Liver (tissue), 7 donors: ENCODE measurements at regions not wholly inside any gene's neighbourhood (a gene's known extent, or its start where the extent isn't known, plus 50 kb on each side); places are given as distances from the start of the nearest gene placed in this dataset.
"Not testable (repeated sequence)": the region's sequence is repeated elsewhere in the genome, so short reads cannot be mapped to it uniquely, and the experiment has no call there.

ENCODE experiments used
- DNase-seq: peaks from one replicate; pipeline ENCODE4 v3.0.0-alpha.2; 2017; ENCODE audit warnings: low spot score
- H3K27ac ChIP-seq, 2 donors: one replicate each; pipeline ENCODE4 v1.7.0; 2013; ENCODE audit warnings: inconsistent platforms in 2 of 2, low read length in 2 of 2, control low read depth in 1 of 2, low read depth in 1 of 2, mild to moderate bottlenecking in 1 of 2
- H3K27me3 ChIP-seq, 4 donors: one replicate each; pipeline versions ENCODE4 v1.6.1 to v1.7.0; 2013; ENCODE audit warnings: low read length in 3 of 4, inconsistent platforms in 1 of 4, mild to moderate bottlenecking in 1 of 4, moderate library complexity in 1 of 4; ENCODE audit not compliant: control insufficient read depth in 4 of 4, insufficient read depth in 4 of 4
- H3K36me3 ChIP-seq, 4 donors: one replicate each; pipeline versions ENCODE4 v1.6.1 to v1.7.0; 2013; ENCODE audit warnings: low read length in 3 of 4, mild to moderate bottlenecking in 3 of 4, low read depth in 1 of 4, moderate library complexity in 1 of 4; ENCODE audit not compliant: control insufficient read depth in 4 of 4, insufficient read depth in 3 of 4
- H3K4me1 ChIP-seq, 4 donors: one replicate each; pipeline versions ENCODE4 v1.6.1 to v1.7.0; 2013; ENCODE audit warnings: low read length in 3 of 4, mild to moderate bottlenecking in 3 of 4, moderate library complexity in 1 of 4; ENCODE audit not compliant: control insufficient read depth in 4 of 4, insufficient read depth in 4 of 4
- H3K4me3 ChIP-seq, 3 donors: one replicate each; pipeline versions ENCODE4 v1.6.1 to v1.7.0; 2013; ENCODE audit warnings: low read length in 3 of 3, control low read depth in 1 of 3, low read depth in 1 of 3, mild to moderate bottlenecking in 1 of 3
- H3K9ac ChIP-seq, 2 donors: one replicate each; pipeline ENCODE4 v1.7.0; 2013; ENCODE audit warnings: low read length in 2 of 2, mild to moderate bottlenecking in 2 of 2, moderate library complexity in 2 of 2, control low read depth in 1 of 2, low read depth in 1 of 2
- H3K9me3 ChIP-seq, 4 donors: one replicate each; pipeline versions ENCODE4 v1.6.1 to v1.7.0; 2013; ENCODE audit warnings: low read length in 3 of 4; ENCODE audit not compliant: control insufficient read depth in 4 of 4
- EGR1 ChIP-seq, 2 donors: IDR thresholded peaks; 2 replicates each; pipeline ENCODE4 v1.6.1; 2016 to 2018; ENCODE audit warnings: antibody characterized with exemption in 2 of 2, low read depth in 2 of 2
- FOXA1 ChIP-seq: IDR thresholded peaks from 2 replicates; pipeline ENCODE4 v1.6.1; 2016; ENCODE audit warnings: antibody characterized with exemption
- FOXA2 ChIP-seq: IDR thresholded peaks from 2 replicates; pipeline ENCODE4 v1.6.1; 2016; ENCODE audit warnings: antibody characterized with exemption
- GABPA ChIP-seq, 2 donors: IDR thresholded peaks in 1 of 2; conservative IDR thresholded peaks in 1 of 2; 2 replicates each; pipeline ENCODE4 v1.6.1; 2016; ENCODE audit warnings: antibody characterized with exemption in 2 of 2, mild to moderate bottlenecking in 1 of 2, moderate library complexity in 1 of 2
- HNF4G ChIP-seq: IDR thresholded peaks from 2 replicates; pipeline ENCODE4 v1.6.1; 2016; ENCODE audit warnings: antibody characterized with exemption
- JUND ChIP-seq, 2 donors: IDR thresholded peaks; 2 replicates each; pipeline ENCODE4 v1.6.1; 2016; ENCODE audit warnings: antibody characterized with exemption in 2 of 2
- NR2F2 ChIP-seq: IDR thresholded peaks from 2 replicates; pipeline ENCODE4 v1.6.1; 2016; ENCODE audit warnings: antibody characterized with exemption
- RXRA ChIP-seq, 2 donors: IDR thresholded peaks; 2 replicates each; pipeline ENCODE4 v1.6.1; 2017 to 2018; ENCODE audit warnings: antibody characterized with exemption in 2 of 2, mild to moderate bottlenecking in 1 of 2
- SP1 ChIP-seq: IDR thresholded peaks from 2 replicates; pipeline ENCODE4 v1.6.1; 2018; ENCODE audit warnings: antibody characterized with exemption, mild to moderate bottlenecking
- TAF1 ChIP-seq: conservative IDR thresholded peaks from 2 replicates; pipeline ENCODE4 v1.6.1; 2016; ENCODE audit warnings: antibody characterized with exemption, mild to moderate bottlenecking
- YY1 ChIP-seq: IDR thresholded peaks from 2 replicates; pipeline ENCODE4 v1.6.1; 2016; ENCODE audit warnings: antibody characterized with exemption, mild to moderate bottlenecking
- WGBS: extraction: QIAGEN DNeasy Blood & Tissue Kit; methylation state at CpG from one replicate; pipeline ENCODE4 v1.1.7; 2013; 5-methylcytosine and 5-hydroxymethylcytosine counted together
- TF ChIP-seq, protein P1 (sequence below): IDR thresholded peaks from 2 replicates; pipeline ENCODE4 v1.6.1; 2016; ENCODE audit warnings: antibody characterized with exemption, mild to moderate bottlenecking
- TF ChIP-seq, protein P2 (sequence below): IDR thresholded peaks from 2 replicates; pipeline ENCODE4 v1.6.1; 2016; ENCODE audit warnings: antibody characterized with exemption
- donor health status: healthy.
- donor health status: healthy.
- donor health status: healthy.
- donor health status: healthy.

DNA sequence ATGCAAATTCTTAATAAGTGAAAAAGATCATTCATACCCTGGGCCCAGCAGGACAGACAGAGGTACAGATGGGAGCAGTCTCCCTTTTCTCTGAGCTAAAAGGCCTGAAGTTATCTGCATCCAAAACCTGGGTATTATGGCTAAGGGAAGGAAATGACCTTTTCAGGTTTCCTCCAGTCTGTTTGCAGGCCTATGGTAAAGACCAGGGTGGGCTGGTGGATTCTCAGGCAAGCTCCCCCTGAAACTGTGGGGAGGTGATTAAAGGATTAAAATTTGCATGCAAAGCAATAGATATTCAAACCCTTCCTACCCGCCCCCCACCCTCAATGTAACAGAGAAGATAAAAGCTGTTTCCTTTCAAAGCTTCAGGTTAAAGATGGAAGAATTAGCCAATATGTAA, 471.8 kb upstream of the RUNX1 start (continued):
- TF ChIP-seq, protein P1, sequence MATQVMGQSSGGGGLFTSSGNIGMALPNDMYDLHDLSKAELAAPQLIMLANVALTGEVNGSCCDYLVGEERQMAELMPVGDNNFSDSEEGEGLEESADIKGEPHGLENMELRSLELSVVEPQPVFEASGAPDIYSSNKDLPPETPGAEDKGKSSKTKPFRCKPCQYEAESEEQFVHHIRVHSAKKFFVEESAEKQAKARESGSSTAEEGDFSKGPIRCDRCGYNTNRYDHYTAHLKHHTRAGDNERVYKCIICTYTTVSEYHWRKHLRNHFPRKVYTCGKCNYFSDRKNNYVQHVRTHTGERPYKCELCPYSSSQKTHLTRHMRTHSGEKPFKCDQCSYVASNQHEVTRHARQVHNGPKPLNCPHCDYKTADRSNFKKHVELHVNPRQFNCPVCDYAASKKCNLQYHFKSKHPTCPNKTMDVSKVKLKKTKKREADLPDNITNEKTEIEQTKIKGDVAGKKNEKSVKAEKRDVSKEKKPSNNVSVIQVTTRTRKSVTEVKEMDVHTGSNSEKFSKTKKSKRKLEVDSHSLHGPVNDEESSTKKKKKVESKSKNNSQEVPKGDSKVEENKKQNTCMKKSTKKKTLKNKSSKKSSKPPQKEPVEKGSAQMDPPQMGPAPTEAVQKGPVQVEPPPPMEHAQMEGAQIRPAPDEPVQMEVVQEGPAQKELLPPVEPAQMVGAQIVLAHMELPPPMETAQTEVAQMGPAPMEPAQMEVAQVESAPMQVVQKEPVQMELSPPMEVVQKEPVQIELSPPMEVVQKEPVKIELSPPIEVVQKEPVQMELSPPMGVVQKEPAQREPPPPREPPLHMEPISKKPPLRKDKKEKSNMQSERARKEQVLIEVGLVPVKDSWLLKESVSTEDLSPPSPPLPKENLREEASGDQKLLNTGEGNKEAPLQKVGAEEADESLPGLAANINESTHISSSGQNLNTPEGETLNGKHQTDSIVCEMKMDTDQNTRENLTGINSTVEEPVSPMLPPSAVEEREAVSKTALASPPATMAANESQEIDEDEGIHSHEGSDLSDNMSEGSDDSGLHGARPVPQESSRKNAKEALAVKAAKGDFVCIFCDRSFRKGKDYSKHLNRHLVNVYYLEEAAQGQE: no peak
- no peak for TF ChIP-seq RXRA (IDR thresholded peaks at IDR 0.05)
- TF ChIP-seq GABPA (IDR thresholded peaks at IDR 0.05 in 1 of 2, conservative IDR thresholded peaks at IDR 0.05 in 1 of 2): no peak

DNA sequence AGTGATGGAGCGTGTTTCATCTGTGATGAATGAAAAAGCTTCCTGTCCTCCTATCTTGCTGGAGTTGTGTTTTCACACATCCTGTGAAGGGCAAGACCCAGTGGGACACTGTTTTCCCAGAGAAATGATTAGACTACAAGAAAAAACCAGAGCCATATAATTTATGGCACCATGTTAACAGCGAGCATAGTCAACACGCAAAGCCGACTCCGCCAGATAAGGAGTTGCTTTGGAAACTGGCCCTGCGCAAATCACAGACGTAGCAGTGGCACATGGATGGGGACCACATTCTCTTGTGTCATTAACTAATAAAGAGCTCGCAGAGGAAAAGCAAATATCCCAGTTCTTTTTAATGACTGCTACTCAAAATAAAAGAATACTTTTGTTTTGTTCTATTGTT, 471.2 kb upstream of the RUNX1 start:
- no peaks in the 10 kb centered on the region for H3K4me1 ChIP-seq
- DNase-seq: no peak
- H3K9me3 ChIP-seq: no peaks in the 10 kb centered on the region
- H3K27me3 ChIP-seq: no peaks in the 10 kb centered on the region
- H3K27ac ChIP-seq: no peak overlapping the region
- H3K4me3 ChIP-seq: no peak overlapping the region
- TF ChIP-seq FOXA1 (no peak), JUND (IDR thresholded peaks at IDR 0.05) (no peak), YY1 (no peak), TAF1 (no peak), SP1 (no peak), NR2F2 (no peak), EGR1 (IDR thresholded peaks at IDR 0.05; ENCODE audit: low read depth in 2 of 2) (no peak), FOXA2 (no peak), HNF4G (no peak)
- 63% methylated on average over 8 of the region's 8 CpGs for WGBS
- H3K9ac ChIP-seq: no peak overlapping the region
- H3K36me3 ChIP-seq: no peaks in the 10 kb centered on the region

DNA sequence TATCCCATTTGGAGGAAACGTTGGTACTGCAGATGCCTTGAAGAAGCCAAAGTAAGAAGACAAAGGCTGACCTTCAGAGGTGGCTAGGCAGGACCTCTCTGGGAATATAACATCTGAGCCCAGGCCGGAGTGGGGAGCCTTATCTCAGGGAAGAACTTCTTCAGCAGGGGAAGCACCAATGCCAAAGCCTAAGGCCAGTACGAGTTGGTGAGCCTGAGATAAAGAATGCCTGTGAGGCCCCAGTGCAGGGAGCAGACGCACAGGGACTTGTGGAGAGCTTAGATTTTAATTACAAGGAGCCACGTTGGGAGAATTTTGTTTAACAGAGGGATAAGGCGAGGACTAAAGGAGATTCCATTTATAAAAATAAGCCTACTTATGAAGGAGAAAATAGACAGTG, 468.8 kb upstream of the RUNX1 start:
- DNase-seq: no peak
- TF ChIP-seq, protein P2, sequence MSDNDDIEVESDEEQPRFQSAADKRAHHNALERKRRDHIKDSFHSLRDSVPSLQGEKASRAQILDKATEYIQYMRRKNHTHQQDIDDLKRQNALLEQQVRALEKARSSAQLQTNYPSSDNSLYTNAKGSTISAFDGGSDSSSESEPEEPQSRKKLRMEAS: no peak
- TF ChIP-seq GABPA (IDR thresholded peaks at IDR 0.05 in 1 of 2, conservative IDR thresholded peaks at IDR 0.05 in 1 of 2) (no peak), HNF4G (no peak), RXRA (IDR thresholded peaks at IDR 0.05) (no peak)
- H3K36me3 ChIP-seq: no peaks in the 10 kb centered on the region
- no peaks in the 10 kb centered on the region for H3K9me3 ChIP-seq
- no peak overlapping the region for H3K27ac ChIP-seq
- H3K27me3 ChIP-seq: no peaks in the 10 kb centered on the region
- 75% methylated on average over 6 of the region's 6 CpGs for WGBS
- no peak overlapping the region for H3K4me3 ChIP-seq
- H3K4me1 ChIP-seq: no peaks in the 10 kb centered on the region
- H3K9ac ChIP-seq: no peak overlapping the region

DNA sequence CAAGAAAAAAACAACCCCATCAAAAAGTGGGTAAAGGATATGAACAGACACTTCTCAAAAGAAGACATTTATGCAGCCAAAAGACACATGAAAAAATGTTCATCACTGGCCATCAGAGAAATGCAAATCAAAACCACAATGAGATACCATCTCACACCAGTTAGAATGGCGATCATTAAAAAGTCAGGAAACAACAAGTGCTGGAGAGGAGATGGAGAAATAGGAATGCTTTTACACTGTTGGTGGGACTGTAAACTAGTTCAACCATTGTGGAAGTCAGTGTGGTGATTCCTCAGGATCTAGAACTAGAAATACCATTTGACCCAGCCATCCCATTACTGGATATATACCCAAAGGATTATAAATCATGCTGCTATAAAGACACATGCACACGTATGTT, 467.2 kb upstream of the RUNX1 start:
- H3K27ac ChIP-seq, H3K4me1 ChIP-seq, H3K27me3 ChIP-seq, H3K9ac ChIP-seq, DNase-seq, H3K9me3 ChIP-seq, H3K4me3 ChIP-seq, H3K36me3 ChIP-seq: not testable (repeated sequence)
- WGBS: 95% methylated on average over 2 of the region's 2 CpGs
